SK-N-MC (cell line): ENCODE measurements at regions not wholly inside any gene's neighbourhood (a gene's known extent, or its start where the extent isn't known, plus 50 kb on each side); places are given as distances from the start of the nearest gene placed in this dataset.

Experiments
- EZH2 ChIP-seq: fragments of 200-600 bp; sonication (generic); IDR thresholded peaks from one replicate; pipeline ENCODE4 v1.6.1; 2017; ENCODE audit warnings: antibody characterized with exemption
- FOXP2 ChIP-seq: optimal IDR thresholded peaks from 2 replicates; pipeline ENCODE3; 2011; ENCODE audit warnings: mild to moderate bottlenecking, moderate library complexity; ENCODE audit not compliant: insufficient read depth; ENCODE audit errors: extremely low read length, control extremely low read depth
- POLR2AphosphoS5 ChIP-seq: IDR thresholded peaks from 2 replicates; pipeline ENCODE4 v1.6.1; 2012; ENCODE audit warnings: mild to moderate bottlenecking, low read depth, low read length, borderline replicate concordance

GRCh38 chr4:3642056-3642630 is 109.9 kb upstream of the LRPAP1 start:
- TF ChIP-seq POLR2AphosphoS5 (no peak), EZH2 (no peak), FOXP2 (no peak)
